ENCODE measurements at regions not wholly inside any gene's neighbourhood (a gene's known extent, or its start where the extent isn't known, plus 50 kb on each side); places are given as distances from the start of the nearest gene placed in this dataset.

- TF ChIP-seq CTCF (IDR thresholded peaks at IDR 0.05): no peak
- no peak for TF ChIP-seq EP300 (IDR thresholded peaks at IDR 0.05)
These were observed 280.9 kb upstream of the NT5C1B start for GRCh38 chr2:18870307-18870706.

Data from gastroesophageal sphincter (tissue), 3 donors.